MM.1S (cell line): ENCODE measurements at regions not wholly inside any gene's neighbourhood (a gene's known extent, or its start where the extent isn't known, plus 50 kb on each side); places are given as distances from the start of the nearest gene placed in this dataset.

Source experiments
- EZH2 ChIP-seq: fragments of 300-600 bp; sonication (generic); optimal IDR thresholded peaks from 2 replicates; pipeline ENCODE3; 2017; ENCODE audit warnings: low read depth, mild to moderate bottlenecking, antibody characterized with exemption, low read length, mixed read lengths
- TF ChIP-seq, protein P1 (sequence below): fragments of 300-600 bp; sonication (generic); IDR thresholded peaks from 2 replicates; pipeline ENCODE4 v1.5.1; 2016; ENCODE audit warnings: antibody characterized with exemption, low read length, mixed read lengths

- TF ChIP-seq, protein P1, sequence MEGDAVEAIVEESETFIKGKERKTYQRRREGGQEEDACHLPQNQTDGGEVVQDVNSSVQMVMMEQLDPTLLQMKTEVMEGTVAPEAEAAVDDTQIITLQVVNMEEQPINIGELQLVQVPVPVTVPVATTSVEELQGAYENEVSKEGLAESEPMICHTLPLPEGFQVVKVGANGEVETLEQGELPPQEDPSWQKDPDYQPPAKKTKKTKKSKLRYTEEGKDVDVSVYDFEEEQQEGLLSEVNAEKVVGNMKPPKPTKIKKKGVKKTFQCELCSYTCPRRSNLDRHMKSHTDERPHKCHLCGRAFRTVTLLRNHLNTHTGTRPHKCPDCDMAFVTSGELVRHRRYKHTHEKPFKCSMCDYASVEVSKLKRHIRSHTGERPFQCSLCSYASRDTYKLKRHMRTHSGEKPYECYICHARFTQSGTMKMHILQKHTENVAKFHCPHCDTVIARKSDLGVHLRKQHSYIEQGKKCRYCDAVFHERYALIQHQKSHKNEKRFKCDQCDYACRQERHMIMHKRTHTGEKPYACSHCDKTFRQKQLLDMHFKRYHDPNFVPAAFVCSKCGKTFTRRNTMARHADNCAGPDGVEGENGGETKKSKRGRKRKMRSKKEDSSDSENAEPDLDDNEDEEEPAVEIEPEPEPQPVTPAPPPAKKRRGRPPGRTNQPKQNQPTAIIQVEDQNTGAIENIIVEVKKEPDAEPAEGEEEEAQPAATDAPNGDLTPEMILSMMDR, result no peak
- no peak for TF ChIP-seq EZH2
Observed at GRCh38 chr12:27906127-27906500, 66.4 kb downstream of the PTHLH start.
